Fibroblast of villous mesenchyme (primary cell): ENCODE measurements at regions not wholly inside any gene's neighbourhood (a gene's known extent, or its start where the extent isn't known, plus 50 kb on each side); places are given as distances from the start of the nearest gene placed in this dataset.
"Not testable (repeated sequence)": the region's sequence is repeated elsewhere in the genome, so short reads cannot be mapped to it uniquely, and the experiment has no call there.

Experiments
- DNase-seq: peaks from one replicate; pipeline ENCODE4 v3.0.0-alpha.2; 2010; ENCODE audit warnings: low read depth
- H3K4me3 ChIP-seq: 2 replicates; pipeline ENCODE4 v1.5.1; 2011; ENCODE audit warnings: low read depth, mild to moderate bottlenecking, low read length
- CTCF ChIP-seq: IDR thresholded peaks from 2 replicates; pipeline ENCODE4 v1.5.1; 2012; ENCODE audit warnings: low read depth, mild to moderate bottlenecking, low read length; ENCODE audit not compliant: insufficient read depth

GRCh38 chr1:211890091-211890995 is 59.8 kb upstream of the LPGAT1 start:
- H3K4me3 ChIP-seq, DNase-seq: not testable (repeated sequence)

- peak overlapping the region; percentile 24 for H3K4me3 ChIP-seq
- not testable (repeated sequence) for DNase-seq
Measured at GRCh38 chr1:211889307-211890090, 58.9 kb upstream of the LPGAT1 start.

DNA sequence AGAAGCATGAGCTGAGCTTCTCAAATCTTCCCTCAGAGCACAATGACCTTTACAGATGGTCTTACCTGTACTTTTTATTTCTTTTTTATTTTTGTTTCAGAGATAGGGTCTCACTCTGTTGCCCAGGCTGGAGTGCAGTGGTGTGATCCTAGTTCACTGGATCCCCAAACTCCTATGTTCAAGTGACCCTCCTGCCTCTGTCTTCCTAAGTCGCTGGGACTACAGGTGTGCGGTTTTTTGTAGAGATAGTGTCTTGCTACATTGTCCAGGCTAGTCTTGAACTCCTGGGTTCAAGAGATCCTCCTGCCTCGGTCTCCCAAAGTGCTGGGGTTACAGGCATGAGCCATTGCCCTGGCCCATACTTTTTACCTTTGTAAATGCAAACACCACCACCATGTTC is 56.0 kb upstream of the LPGAT1 start:
- no peak overlapping the region for H3K4me3 ChIP-seq
- TF ChIP-seq CTCF: no peak
- DNase-seq: no peak

DNA sequence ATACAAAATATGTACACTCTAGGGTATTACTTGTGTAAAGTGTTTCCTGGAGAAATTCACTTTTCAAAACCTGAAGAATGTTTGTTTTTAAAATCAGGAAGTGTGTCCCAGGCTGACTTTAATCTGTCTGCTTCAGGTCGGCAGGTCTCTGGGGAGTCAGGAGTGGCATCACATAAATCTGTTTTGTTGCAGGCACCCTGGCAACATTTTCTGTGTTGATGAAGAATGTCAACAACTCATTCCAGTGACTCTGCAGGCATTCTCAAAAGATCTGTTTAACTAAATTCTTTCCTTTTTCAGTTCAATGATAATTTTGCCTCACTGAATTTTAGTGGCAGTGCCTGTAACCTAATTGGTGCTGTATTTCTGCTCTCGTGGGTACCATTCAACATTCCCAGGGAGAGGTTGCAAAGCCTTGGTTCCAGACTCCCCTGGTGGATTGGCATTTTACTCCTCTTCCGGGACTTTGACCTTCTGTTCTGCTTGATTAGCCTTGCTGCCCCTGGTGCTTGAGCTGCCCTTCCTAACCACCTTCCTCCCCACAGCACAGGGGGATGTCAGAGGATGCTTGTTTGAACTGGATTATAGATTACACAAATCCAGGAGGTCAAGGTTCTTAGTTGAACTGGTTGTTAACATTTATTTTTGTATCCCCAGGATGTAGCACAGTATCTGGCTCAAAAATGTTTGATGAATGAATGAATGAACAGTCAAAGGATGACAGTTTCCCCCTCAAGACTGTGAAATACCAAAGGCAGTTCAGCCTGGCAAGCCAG is 55.4 kb upstream of the LPGAT1 start:
- TF ChIP-seq CTCF: no peak
- no peak overlapping the region for H3K4me3 ChIP-seq
- no peak for DNase-seq

DNA sequence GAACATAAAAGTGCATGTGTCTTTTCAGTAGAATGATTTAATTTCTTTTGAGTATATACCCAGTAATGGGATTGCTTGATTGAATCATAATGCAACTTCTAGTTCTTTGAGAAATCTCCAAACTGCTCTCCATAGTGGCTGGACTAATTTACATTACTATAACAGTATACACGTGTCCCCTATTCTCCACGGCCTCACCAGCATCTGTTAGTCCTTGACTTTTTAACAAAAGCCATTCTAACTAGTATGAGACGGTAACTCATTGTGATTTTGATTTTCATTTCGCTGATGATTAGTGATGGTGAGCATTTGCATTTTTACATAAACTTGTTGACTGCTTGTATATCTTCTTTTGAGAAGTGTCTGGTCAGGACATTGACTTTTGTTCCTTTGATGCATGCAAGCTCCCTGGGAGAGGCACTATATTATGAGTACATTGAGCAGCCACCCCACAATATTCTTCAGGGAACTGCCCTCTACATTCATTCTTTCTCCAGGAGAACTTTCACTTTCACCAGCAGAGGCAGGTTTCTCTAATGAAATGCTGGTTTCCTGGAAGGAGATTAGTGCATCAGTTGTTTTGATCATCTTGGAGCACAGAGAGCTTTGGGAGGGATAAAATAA is 51.9 kb upstream of the LPGAT1 start:
- TF ChIP-seq CTCF: no peak
- H3K4me3 ChIP-seq: no peak overlapping the region
- no peak for DNase-seq
